OCI-LY3 (cell line): ENCODE measurements at regions not wholly inside any gene's neighbourhood (a gene's known extent, or its start where the extent isn't known, plus 50 kb on each side); places are given as distances from the start of the nearest gene placed in this dataset.

ENCODE experiments used
- CTCF ChIP-seq: fragments of 200-600, 300-600 bp; sonication (generic); IDR thresholded peaks from 2 replicates; pipeline ENCODE4 v1.5.1; 2014; ENCODE audit warnings: antibody characterized with exemption, low read length, low read depth
- EZH2phosphoT487 ChIP-seq: fragments of 200-600 bp; shearing (Covaris generic); IDR thresholded peaks from 2 replicates; pipeline ENCODE4 v1.6.1; 2018; ENCODE audit warnings: antibody characterized with exemption, mixed run types, low read depth

GRCh38 chr13:107931056-107931455 lies 284.3 kb downstream of the LIG4 start:
- no peak for TF ChIP-seq CTCF
- TF ChIP-seq EZH2phosphoT487: no peak
